ENCODE measurements at regions not wholly inside any gene's neighbourhood (a gene's known extent, or its start where the extent isn't known, plus 50 kb on each side); places are given as distances from the start of the nearest gene placed in this dataset.

DNA sequence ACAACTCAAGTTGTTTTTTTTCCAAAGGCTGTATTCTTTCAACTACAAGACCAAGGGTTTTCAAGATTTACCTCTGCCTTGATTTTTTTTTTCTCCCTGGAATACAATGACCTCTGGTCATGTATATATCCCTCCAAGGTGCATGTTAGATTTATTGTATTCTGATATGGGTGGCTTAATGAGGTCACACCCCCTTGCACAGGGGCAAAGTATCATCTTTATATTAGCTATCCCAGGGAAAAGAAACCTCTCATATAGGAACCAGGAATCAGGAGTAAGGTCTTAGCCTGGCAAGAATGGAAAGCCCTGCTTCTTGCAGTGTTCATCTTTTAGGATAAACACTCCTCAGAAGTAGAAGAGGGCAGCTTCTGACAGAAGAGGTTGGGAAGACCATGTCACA lies 516.9 kb upstream of the TENM4 start:
- H3K27ac ChIP-seq (ENCODE audit: low read depth, low read length) = no peak overlapping the region
- no peak overlapping the region for H3K9ac ChIP-seq (ENCODE audit: low read depth in 1 of 3, low read length in 3 of 3)
- peaks cover 0 to 5% (median 4%) of the 10 kb centered on the region in 3 donors for H3K9me3 ChIP-seq (ENCODE audit: control insufficient read depth in 3 of 3, low read length in 3 of 3)
- no peaks in the 10 kb centered on the region for H3K36me3 ChIP-seq (ENCODE audit: control insufficient read depth in 3 of 3, insufficient read depth in 3 of 3, low read length in 3 of 3)
- no peaks in the 10 kb centered on the region for H3K4me1 ChIP-seq (ENCODE audit: control insufficient read depth in 3 of 3, insufficient read depth in 3 of 3, low read length in 3 of 3)
- H3K27me3 ChIP-seq (ENCODE audit: control insufficient read depth in 3 of 3, insufficient read depth in 3 of 3, low read length in 3 of 3) = no peaks in the 10 kb centered on the region
- H3K4me3 ChIP-seq (ENCODE audit: low read length in 3 of 3) = no peak overlapping the region

DNA sequence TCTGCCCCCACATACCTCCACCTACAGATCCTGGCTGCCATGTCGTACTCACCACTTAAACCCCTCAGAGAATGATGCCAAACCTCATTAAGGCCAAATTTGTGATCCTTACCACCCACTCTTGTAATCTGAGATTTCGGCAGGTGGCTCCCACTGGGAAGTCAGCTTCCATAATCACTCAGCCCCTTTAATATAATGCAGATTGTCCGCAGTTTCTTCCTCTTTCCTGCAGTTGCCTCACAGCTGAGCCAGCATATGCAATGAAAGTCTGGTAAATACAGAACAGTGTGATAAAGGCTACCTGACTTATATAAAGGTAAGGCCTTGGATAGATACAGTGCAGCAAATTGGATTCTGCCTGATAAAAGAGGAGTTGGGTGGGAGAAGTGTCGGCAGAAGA lies 515.2 kb upstream of the TENM4 start:
- H3K27me3 ChIP-seq (ENCODE audit: control insufficient read depth in 3 of 3, insufficient read depth in 3 of 3, low read length in 3 of 3) = peaks cover 0 to under 1% (median 0%) of the 10 kb centered on the region in 3 donors
- no peak overlapping the region for H3K9ac ChIP-seq (ENCODE audit: low read depth in 1 of 3, low read length in 3 of 3)
- H3K27ac ChIP-seq (ENCODE audit: low read depth, low read length) = no peak overlapping the region
- H3K4me3 ChIP-seq (ENCODE audit: low read length in 3 of 3) = no peak overlapping the region
- H3K4me1 ChIP-seq (ENCODE audit: control insufficient read depth in 3 of 3, insufficient read depth in 3 of 3, low read length in 3 of 3) = no peaks in the 10 kb centered on the region
- peaks cover 0 to 5% (median 4%) of the 10 kb centered on the region in 3 donors for H3K9me3 ChIP-seq (ENCODE audit: control insufficient read depth in 3 of 3, low read length in 3 of 3)
- H3K36me3 ChIP-seq (ENCODE audit: control insufficient read depth in 3 of 3, insufficient read depth in 3 of 3, low read length in 3 of 3) = no peaks in the 10 kb centered on the region

DNA sequence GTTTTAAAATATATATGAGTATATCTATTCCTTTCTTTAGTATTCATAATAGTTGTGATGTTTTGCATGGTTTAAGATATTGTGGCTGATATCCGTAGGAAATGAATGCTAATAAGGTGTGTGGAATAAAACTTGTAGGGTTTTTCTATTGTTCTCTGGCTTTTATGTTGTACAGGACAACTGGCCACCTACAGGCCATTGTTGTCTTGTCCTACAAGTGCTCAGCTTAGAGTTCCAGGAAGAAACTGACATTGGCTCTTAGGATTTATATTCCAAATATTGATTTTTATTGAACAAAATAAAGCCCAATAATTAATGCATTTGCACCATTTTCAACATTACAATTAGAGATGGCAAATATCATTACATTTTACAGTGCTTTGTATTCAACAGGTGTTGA lies 512.8 kb upstream of the TENM4 start:
- peaks cover 0 to 4% (median 0%) of the 10 kb centered on the region in 3 donors for H3K27me3 ChIP-seq (ENCODE audit: control insufficient read depth in 3 of 3, insufficient read depth in 3 of 3, low read length in 3 of 3)
- H3K36me3 ChIP-seq (ENCODE audit: control insufficient read depth in 3 of 3, insufficient read depth in 3 of 3, low read length in 3 of 3) = no peaks in the 10 kb centered on the region
- no peaks in the 10 kb centered on the region for H3K4me1 ChIP-seq (ENCODE audit: control insufficient read depth in 3 of 3, insufficient read depth in 3 of 3, low read length in 3 of 3)
- H3K9me3 ChIP-seq (ENCODE audit: control insufficient read depth in 3 of 3, low read length in 3 of 3) = no peaks in the 10 kb centered on the region
- H3K27ac ChIP-seq (ENCODE audit: low read depth, low read length) = no peak overlapping the region
- H3K9ac ChIP-seq (ENCODE audit: low read depth in 1 of 3, low read length in 3 of 3) = no peak overlapping the region
- no peak overlapping the region for H3K4me3 ChIP-seq (ENCODE audit: low read length in 3 of 3)

DNA sequence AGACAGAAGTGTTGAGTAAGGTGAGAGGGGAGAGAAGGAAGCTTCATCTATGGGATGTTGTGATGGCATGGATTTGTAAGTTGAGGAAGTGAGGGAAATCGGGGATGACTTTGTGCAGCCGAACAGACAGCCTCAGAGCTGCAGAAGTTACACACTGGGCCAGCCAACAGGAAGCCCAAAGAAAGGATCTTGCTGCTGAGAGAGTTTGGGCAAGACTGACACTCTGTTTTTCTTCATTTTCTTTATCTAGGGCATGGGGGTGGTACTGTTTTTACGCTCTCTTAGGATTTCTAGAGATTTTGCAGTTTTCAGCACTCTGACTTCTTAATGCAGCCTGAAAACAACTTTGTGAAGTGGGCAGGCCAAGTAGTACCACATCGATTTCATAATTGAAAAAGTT lies 509.9 kb upstream of the TENM4 start:
- Histone ChIP-seq H3K9ac (ENCODE audit: low read depth in 1 of 3, low read length in 3 of 3) (no peak overlapping the region), H3K36me3 (ENCODE audit: control insufficient read depth in 3 of 3, insufficient read depth in 3 of 3, low read length in 3 of 3) (no peaks in the 10 kb centered on the region), H3K27me3 (ENCODE audit: control insufficient read depth in 3 of 3, insufficient read depth in 3 of 3, low read length in 3 of 3) (peaks cover 0 to 4% (median 0%) of the 10 kb centered on the region in 3 donors), H3K9me3 (ENCODE audit: control insufficient read depth in 3 of 3, low read length in 3 of 3) (no peaks in the 10 kb centered on the region), H3K4me3 (ENCODE audit: low read length in 3 of 3) (no peak overlapping the region), H3K27ac (ENCODE audit: low read depth, low read length) (no peak overlapping the region), H3K4me1 (ENCODE audit: control insufficient read depth in 3 of 3, insufficient read depth in 3 of 3, low read length in 3 of 3) (no peaks in the 10 kb centered on the region)

DNA sequence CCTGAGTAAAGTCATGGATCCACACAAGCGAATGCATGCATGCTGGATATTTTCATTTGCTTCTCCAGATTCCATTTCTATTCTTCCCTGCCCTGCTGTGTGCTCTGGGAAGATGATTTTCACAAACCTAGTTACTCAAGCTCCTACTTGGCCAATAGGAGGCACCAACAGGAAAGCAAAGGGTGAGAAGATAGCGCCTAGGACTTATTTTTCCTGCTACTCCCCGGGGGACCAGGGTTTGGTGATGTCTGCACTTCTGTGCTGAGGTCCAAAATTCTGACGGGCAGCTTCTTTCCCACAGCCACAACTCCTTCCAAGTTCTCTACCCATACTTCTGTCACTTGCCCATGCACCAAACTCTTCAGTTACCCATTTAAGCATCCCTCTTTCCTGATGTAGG lies 509.3 kb upstream of the TENM4 start:
- Histone ChIP-seq H3K9me3 (ENCODE audit: control insufficient read depth in 3 of 3, low read length in 3 of 3) (no peaks in the 10 kb centered on the region), H3K36me3 (ENCODE audit: control insufficient read depth in 3 of 3, insufficient read depth in 3 of 3, low read length in 3 of 3) (no peaks in the 10 kb centered on the region), H3K27me3 (ENCODE audit: control insufficient read depth in 3 of 3, insufficient read depth in 3 of 3, low read length in 3 of 3) (peaks cover 0 to 4% (median 0%) of the 10 kb centered on the region in 3 donors), H3K4me1 (ENCODE audit: control insufficient read depth in 3 of 3, insufficient read depth in 3 of 3, low read length in 3 of 3) (no peaks in the 10 kb centered on the region), H3K9ac (ENCODE audit: low read depth in 1 of 3, low read length in 3 of 3) (no peak overlapping the region), H3K27ac (ENCODE audit: low read depth, low read length) (no peak overlapping the region), H3K4me3 (ENCODE audit: low read length in 3 of 3) (no peak overlapping the region)

DNA sequence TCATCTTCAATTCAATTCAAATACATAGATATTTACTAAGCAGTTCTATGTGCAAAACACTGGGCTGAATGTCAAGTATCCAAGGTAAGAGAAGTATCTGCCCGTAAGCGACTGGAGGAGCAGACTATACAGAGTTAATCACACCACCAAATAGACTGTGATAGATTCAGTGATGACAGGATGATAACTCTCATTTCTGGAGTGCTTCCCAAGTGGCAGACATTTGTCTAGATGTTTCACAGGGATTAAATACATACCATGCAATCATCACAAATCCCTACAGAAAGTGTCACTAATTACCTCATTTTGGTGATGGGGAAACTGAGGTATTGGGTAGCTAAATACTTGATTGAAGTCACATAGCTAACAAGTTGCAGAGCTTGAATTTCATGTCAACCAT lies 508.7 kb upstream of the TENM4 start:
- Histone ChIP-seq H3K9me3 (ENCODE audit: control insufficient read depth in 3 of 3, low read length in 3 of 3) (no peaks in the 10 kb centered on the region), H3K36me3 (ENCODE audit: control insufficient read depth in 3 of 3, insufficient read depth in 3 of 3, low read length in 3 of 3) (no peaks in the 10 kb centered on the region), H3K4me1 (ENCODE audit: control insufficient read depth in 3 of 3, insufficient read depth in 3 of 3, low read length in 3 of 3) (no peaks in the 10 kb centered on the region), H3K4me3 (ENCODE audit: low read length in 3 of 3) (no peak overlapping the region), H3K9ac (ENCODE audit: low read depth in 1 of 3, low read length in 3 of 3) (no peak overlapping the region), H3K27me3 (ENCODE audit: control insufficient read depth in 3 of 3, insufficient read depth in 3 of 3, low read length in 3 of 3) (peaks cover 0 to 4% (median 0%) of the 10 kb centered on the region in 3 donors), H3K27ac (ENCODE audit: low read depth, low read length) (no peak overlapping the region)

DNA sequence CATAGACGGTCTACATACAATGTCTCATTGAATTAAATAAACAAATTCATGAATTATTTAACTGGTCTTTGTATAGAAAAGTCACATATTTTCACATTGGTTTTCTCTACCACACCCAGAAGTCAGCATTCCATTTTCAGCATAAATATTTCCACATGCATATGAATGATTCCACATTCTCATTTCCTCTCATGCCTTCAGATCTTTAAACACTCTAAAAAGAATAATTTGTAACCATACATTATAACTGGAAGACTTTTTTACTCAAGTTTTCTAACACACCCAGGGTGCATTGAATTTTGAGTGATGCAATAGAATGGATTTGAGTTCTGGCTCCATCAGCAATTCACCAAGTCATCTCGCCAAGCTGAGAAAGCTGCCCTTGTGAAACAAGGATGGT lies 501.8 kb upstream of the TENM4 start:
- H3K36me3 ChIP-seq (ENCODE audit: control insufficient read depth in 3 of 3, insufficient read depth in 3 of 3, low read length in 3 of 3) = no peaks in the 10 kb centered on the region
- H3K4me1 ChIP-seq (ENCODE audit: control insufficient read depth in 3 of 3, insufficient read depth in 3 of 3, low read length in 3 of 3) = no peaks in the 10 kb centered on the region
- H3K27ac ChIP-seq (ENCODE audit: low read depth, low read length) = no peak overlapping the region
- no peak overlapping the region for H3K4me3 ChIP-seq (ENCODE audit: low read length in 3 of 3)
- no peaks in the 10 kb centered on the region for H3K9me3 ChIP-seq (ENCODE audit: control insufficient read depth in 3 of 3, low read length in 3 of 3)
- no peaks in the 10 kb centered on the region for H3K27me3 ChIP-seq (ENCODE audit: control insufficient read depth in 3 of 3, insufficient read depth in 3 of 3, low read length in 3 of 3)
- no peak overlapping the region for H3K9ac ChIP-seq (ENCODE audit: low read depth in 1 of 3, low read length in 3 of 3)

DNA sequence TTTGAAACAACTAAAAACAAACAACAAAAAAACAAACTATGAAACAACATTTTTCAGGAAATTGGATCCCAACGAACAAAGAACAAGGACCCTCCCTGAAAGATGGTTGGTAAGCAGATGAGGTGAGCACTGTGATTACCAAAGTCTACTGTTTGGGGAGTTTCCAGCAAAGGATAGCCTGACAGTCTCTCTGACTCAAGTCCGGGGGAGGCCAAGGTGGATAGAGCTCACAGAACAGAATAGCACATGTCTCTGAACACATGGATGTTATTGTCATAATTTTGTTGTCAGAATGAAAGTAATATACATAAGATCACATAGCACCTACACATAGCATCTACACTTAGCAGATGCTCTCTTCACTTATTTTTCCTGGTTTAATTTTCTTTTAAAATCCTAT lies 501.3 kb upstream of the TENM4 start:
- Histone ChIP-seq H3K4me3 (ENCODE audit: low read length in 3 of 3) (no peak overlapping the region), H3K4me1 (ENCODE audit: control insufficient read depth in 3 of 3, insufficient read depth in 3 of 3, low read length in 3 of 3) (no peaks in the 10 kb centered on the region), H3K9me3 (ENCODE audit: control insufficient read depth in 3 of 3, low read length in 3 of 3) (no peaks in the 10 kb centered on the region), H3K27me3 (ENCODE audit: control insufficient read depth in 3 of 3, insufficient read depth in 3 of 3, low read length in 3 of 3) (no peaks in the 10 kb centered on the region), H3K27ac (ENCODE audit: low read depth, low read length) (no peak overlapping the region), H3K9ac (ENCODE audit: low read depth in 1 of 3, low read length in 3 of 3) (no peak overlapping the region), H3K36me3 (ENCODE audit: control insufficient read depth in 3 of 3, insufficient read depth in 3 of 3, low read length in 3 of 3) (no peaks in the 10 kb centered on the region)

DNA sequence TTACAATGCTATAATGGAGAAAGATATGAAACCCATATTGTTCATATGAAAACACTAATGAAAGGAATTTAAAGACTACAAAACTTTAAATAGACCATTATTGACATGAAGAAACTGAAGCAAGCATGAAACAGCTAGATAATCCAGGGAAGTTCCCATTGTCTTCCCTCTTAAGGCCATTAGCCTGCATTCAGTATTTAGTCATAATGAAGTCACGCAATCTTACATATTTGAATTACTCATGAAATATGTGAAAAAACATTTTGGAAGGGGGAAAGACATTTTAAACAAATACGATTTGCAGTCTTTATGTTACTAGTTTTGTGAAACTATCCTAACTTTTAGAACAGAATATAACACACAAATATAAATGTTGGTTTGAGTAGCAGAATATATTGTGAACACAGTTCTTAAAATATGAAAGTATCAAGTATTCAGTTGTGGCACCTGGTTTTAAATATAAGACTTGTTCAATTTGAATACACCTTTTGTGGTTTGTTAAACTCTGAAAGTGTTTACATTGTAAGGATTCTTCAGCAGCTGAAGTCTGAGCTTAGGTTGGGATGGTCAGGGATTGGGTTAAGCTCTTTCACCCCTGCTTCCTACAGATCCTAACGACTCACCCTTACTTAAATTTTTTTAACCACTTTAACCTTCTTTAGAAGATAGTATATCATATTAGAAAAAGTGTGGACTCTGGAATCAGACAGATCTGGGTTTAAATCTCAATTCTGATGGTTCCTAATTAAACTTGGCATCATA lies 500.3 kb upstream of the TENM4 start:
- Histone ChIP-seq H3K4me1 (ENCODE audit: control insufficient read depth in 3 of 3, insufficient read depth in 3 of 3, low read length in 3 of 3) (no peaks in the 10 kb centered on the region), H3K27ac (ENCODE audit: low read depth, low read length) (no peak overlapping the region), H3K9me3 (ENCODE audit: control insufficient read depth in 3 of 3, low read length in 3 of 3) (no peaks in the 10 kb centered on the region), H3K9ac (ENCODE audit: low read depth in 1 of 3, low read length in 3 of 3) (no peak overlapping the region), H3K4me3 (ENCODE audit: low read length in 3 of 3) (no peak overlapping the region), H3K36me3 (ENCODE audit: control insufficient read depth in 3 of 3, insufficient read depth in 3 of 3, low read length in 3 of 3) (no peaks in the 10 kb centered on the region), H3K27me3 (ENCODE audit: control insufficient read depth in 3 of 3, insufficient read depth in 3 of 3, low read length in 3 of 3) (no peaks in the 10 kb centered on the region)

DNA sequence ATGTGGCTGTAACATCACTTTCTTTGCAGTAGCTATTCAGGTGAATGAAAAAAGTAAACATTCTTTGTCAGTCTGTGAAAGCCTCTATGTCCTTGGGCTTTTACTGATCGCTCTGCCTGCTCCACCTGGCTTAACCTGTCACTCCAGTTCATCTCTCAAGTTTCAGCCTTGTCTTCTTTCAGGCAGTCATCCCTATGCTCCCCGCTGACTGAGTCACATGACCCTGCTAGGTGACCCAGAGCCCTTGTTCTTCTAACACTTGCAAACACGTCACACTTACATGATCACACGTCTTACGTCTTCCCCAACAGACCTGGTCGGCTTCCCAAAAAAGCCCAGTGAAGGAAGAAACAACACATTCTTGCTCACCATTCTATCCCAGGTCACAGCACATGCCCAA lies 499.3 kb upstream of the TENM4 start:
- Histone ChIP-seq H3K36me3 (ENCODE audit: control insufficient read depth in 3 of 3, insufficient read depth in 3 of 3, low read length in 3 of 3) (no peaks in the 10 kb centered on the region), H3K27ac (ENCODE audit: low read depth, low read length) (no peak overlapping the region), H3K9me3 (ENCODE audit: control insufficient read depth in 3 of 3, low read length in 3 of 3) (no peaks in the 10 kb centered on the region), H3K27me3 (ENCODE audit: control insufficient read depth in 3 of 3, insufficient read depth in 3 of 3, low read length in 3 of 3) (no peaks in the 10 kb centered on the region), H3K4me1 (ENCODE audit: control insufficient read depth in 3 of 3, insufficient read depth in 3 of 3, low read length in 3 of 3) (no peaks in the 10 kb centered on the region), H3K4me3 (ENCODE audit: low read length in 3 of 3) (no peak overlapping the region), H3K9ac (ENCODE audit: low read depth in 1 of 3, low read length in 3 of 3) (no peak overlapping the region)
